ENCODE measurements at regions not wholly inside any gene's neighbourhood (a gene's known extent, or its start where the extent isn't known, plus 50 kb on each side); places are given as distances from the start of the nearest gene placed in this dataset.

GRCh38 chr13:76717092-76717491, 169.1 kb downstream of the KCTD12 start:
- TF ChIP-seq CTCF (IDR thresholded peaks at IDR 0.05) (no peak), POLR2A (IDR thresholded peaks at IDR 0.05) (no peak), EP300 (IDR thresholded peaks at IDR 0.05) (no peak), POLR2AphosphoS5 (IDR thresholded peaks at IDR 0.05) (no peak)

Measured in sigmoid colon (tissue), 4 donors.